ENCODE measurements at regions not wholly inside any gene's neighbourhood (a gene's known extent, or its start where the extent isn't known, plus 50 kb on each side); places are given as distances from the start of the nearest gene placed in this dataset.

DNA sequence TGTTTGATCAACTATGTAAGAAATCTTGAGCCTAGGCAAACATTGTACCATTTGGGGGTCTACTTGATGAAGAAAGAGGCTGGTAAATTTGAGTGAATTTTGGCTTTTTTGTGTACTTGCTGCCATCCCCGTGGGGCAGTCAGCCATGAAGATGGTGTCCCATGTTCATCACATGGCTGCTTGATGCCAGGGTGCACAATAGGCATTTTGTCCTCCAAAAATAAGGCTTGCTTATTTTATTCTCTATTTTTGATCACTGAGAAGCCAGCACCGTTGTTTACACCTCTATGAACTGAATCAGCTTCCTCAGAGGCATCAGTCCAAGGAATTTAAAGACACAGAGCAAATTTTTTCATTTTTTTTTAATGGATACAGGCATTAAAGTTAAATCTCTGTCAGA lies 1195.7 kb downstream of the AMY1C start:
- H3K4me1 Mint-ChIP-seq (ENCODE audit: insufficient read depth, unreplicated experiment) = no peaks in the 10 kb centered on the region
- TF ChIP-seq, protein P1, sequence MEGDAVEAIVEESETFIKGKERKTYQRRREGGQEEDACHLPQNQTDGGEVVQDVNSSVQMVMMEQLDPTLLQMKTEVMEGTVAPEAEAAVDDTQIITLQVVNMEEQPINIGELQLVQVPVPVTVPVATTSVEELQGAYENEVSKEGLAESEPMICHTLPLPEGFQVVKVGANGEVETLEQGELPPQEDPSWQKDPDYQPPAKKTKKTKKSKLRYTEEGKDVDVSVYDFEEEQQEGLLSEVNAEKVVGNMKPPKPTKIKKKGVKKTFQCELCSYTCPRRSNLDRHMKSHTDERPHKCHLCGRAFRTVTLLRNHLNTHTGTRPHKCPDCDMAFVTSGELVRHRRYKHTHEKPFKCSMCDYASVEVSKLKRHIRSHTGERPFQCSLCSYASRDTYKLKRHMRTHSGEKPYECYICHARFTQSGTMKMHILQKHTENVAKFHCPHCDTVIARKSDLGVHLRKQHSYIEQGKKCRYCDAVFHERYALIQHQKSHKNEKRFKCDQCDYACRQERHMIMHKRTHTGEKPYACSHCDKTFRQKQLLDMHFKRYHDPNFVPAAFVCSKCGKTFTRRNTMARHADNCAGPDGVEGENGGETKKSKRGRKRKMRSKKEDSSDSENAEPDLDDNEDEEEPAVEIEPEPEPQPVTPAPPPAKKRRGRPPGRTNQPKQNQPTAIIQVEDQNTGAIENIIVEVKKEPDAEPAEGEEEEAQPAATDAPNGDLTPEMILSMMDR (IDR thresholded peaks at IDR 0.05; ENCODE audit: unreplicated experiment) = no peak
- CTCF ChIA-PET = no interaction called here
- H3K9me3 Mint-ChIP-seq (ENCODE audit: unreplicated experiment) = no peaks in the 10 kb centered on the region
- intact Hi-C loops (cut with micrococcal nuclease) = no loop called here
- no peaks in the 10 kb centered on the region for H3K27me3 Mint-ChIP-seq (ENCODE audit: insufficient read depth, unreplicated experiment)
- BruUV-seq (replicated peaks) = no TSS peak
- peaks cover 6% of the 10 kb centered on the region for H3K36me3 Mint-ChIP-seq (ENCODE audit: insufficient read depth, unreplicated experiment)
- H3K4me3 Mint-ChIP-seq (ENCODE audit: unreplicated experiment) = no peak overlapping the region
- H3K27ac Mint-ChIP-seq (ENCODE audit: low read depth, unreplicated experiment) = no peak overlapping the region
- POLR2A ChIA-PET = no interaction called here
- DNase-seq (ENCODE audit: unreplicated experiment) = no peak

DNA sequence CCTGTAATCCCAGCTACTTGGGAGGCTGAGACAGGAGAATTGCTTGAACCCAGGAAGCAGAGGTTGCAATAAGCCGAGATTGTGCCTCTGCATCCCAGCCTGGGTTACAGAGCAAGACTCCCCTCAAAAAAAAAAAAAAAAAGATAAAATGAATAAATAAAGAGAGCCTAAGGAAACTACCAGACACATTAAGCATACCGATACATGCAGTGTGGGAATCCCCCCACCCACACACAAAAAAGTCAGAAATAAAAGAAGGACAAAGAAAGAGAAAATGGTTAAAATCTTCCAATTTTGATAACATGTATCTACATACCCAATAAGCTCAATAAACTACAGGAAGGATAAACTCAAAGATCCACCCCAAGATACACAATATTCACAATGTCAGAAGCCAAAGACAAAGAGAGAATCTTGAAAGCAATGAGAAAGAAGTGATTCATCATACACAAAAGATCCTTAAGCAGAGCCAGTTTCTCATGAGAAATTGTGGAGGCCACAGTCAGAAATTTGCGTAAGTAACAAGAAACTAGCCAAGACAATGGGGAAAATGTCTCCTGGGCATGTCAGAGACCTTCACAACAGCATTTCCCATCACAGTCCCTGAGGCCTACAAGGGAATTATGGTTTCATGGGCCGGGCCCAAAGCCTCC lies 1197.0 kb downstream of the AMY1C start:
- ChIA-PET POLR2A (no interaction called here), CTCF (interaction anchor here (0.6 kb wide), 1 partner anchor 39 kb away, joined by 4 read pairs; no protein-coding TSS in a partner anchor)
- no peaks in the 10 kb centered on the region for H3K27me3 Mint-ChIP-seq (ENCODE audit: insufficient read depth, unreplicated experiment)
- no peak overlapping the region for H3K27ac Mint-ChIP-seq (ENCODE audit: low read depth, unreplicated experiment)
- TF ChIP-seq, protein P1 (IDR thresholded peaks at IDR 0.05; ENCODE audit: unreplicated experiment) = no peak
- H3K9me3 Mint-ChIP-seq (ENCODE audit: unreplicated experiment) = no peaks in the 10 kb centered on the region
- no peak overlapping the region for H3K4me3 Mint-ChIP-seq (ENCODE audit: unreplicated experiment)
- no peak for DNase-seq (ENCODE audit: unreplicated experiment)
- intact Hi-C loops (cut with micrococcal nuclease) = no loop called here
- peaks cover 6% of the 10 kb centered on the region for H3K36me3 Mint-ChIP-seq (ENCODE audit: insufficient read depth, unreplicated experiment)
- no peaks in the 10 kb centered on the region for H3K4me1 Mint-ChIP-seq (ENCODE audit: insufficient read depth, unreplicated experiment)
- BruUV-seq (replicated peaks) = no TSS peak

DNA sequence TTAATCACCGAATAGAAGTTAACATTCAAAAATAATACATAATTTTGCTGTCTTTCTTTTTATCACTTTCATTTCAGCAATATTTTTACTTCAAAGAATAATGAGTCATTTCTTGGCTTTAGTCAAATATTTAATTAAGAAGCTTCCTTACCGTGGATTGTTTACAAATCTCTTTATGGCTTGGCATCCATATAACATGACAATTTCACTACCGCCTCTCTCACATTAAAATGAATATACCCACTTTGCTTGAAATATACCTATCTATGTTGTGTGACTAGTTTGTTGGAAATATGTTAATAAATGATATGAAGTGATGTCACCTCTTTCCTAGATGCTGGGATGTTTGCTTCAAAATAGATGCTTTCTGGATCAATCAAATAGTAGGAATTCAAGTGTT lies 1203.9 kb downstream of the AMY1C start:
- H3K4me1 Mint-ChIP-seq (ENCODE audit: insufficient read depth, unreplicated experiment) = no peaks in the 10 kb centered on the region
- intact Hi-C loops (cut with micrococcal nuclease) = no loop called here
- no TSS peak for BruUV-seq (replicated peaks)

DNA sequence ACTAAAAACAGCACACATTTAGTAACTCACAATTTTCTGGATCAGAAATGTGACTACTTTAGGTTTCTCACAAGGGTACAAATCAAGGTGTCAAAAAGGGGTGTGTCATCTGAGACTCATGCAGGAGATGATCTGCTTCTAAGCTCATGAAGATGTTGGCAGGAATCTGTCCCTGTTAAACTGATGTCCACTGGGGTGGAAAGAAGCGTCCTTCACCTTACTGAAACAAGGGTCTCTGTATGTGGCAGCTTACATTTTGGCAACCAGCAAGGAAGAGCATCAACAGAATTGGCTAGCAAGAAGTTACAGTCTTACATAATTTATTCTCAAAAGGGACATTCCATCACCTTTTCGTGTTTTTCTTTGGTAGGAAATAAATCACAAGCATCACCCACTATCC lies 1223.8 kb downstream of the AMY1C start:
- ChIA-PET POLR2A (no interaction called here), CTCF (interaction anchor here (0.6 kb wide), 1 partner anchor 275 kb away, joined by 3 read pairs; no protein-coding TSS in a partner anchor)
- TF ChIP-seq, protein P1 (IDR thresholded peaks at IDR 0.05; ENCODE audit: unreplicated experiment) = no peak
- Mint-ChIP-seq H3K36me3 (ENCODE audit: insufficient read depth, unreplicated experiment) (peaks cover 4% of the 10 kb centered on the region), H3K27ac (ENCODE audit: low read depth, unreplicated experiment) (no peak overlapping the region), H3K4me1 (ENCODE audit: insufficient read depth, unreplicated experiment) (no peaks in the 10 kb centered on the region), H3K27me3 (ENCODE audit: insufficient read depth, unreplicated experiment) (no peaks in the 10 kb centered on the region), H3K4me3 (ENCODE audit: unreplicated experiment) (no peak overlapping the region), H3K9me3 (ENCODE audit: unreplicated experiment) (no peaks in the 10 kb centered on the region)
- intact Hi-C loops (cut with micrococcal nuclease) = no loop called here
- DNase-seq (ENCODE audit: unreplicated experiment) = no peak
- no TSS peak for BruUV-seq (replicated peaks)

More for the DNA sequence above, 1203.9 kb downstream of the AMY1C start:
- no peak overlapping the region for H3K27ac Mint-ChIP-seq (ENCODE audit: low read depth, unreplicated experiment)
- no peak for DNase-seq (ENCODE audit: unreplicated experiment)
- H3K9me3 Mint-ChIP-seq (ENCODE audit: unreplicated experiment) = peaks cover 3% of the 10 kb centered on the region
- CTCF ChIA-PET = no interaction called here
- H3K27me3 Mint-ChIP-seq (ENCODE audit: insufficient read depth, unreplicated experiment) = no peaks in the 10 kb centered on the region
- TF ChIP-seq, protein P1 (IDR thresholded peaks at IDR 0.05; ENCODE audit: unreplicated experiment) = no peak
- H3K36me3 Mint-ChIP-seq (ENCODE audit: insufficient read depth, unreplicated experiment) = peaks cover under 1% of the 10 kb centered on the region
- POLR2A ChIA-PET = no interaction called here
- no peak overlapping the region for H3K4me3 Mint-ChIP-seq (ENCODE audit: unreplicated experiment)

Measured in MCF 10A (cell line).